ENCODE measurements at regions not wholly inside any gene's neighbourhood (a gene's known extent, or its start where the extent isn't known, plus 50 kb on each side); places are given as distances from the start of the nearest gene placed in this dataset.
A peak's percentile ranks its signal among the peaks of the same experiment; 100 is the strongest.

GRCh38 chr12:100717733-100718067, 76.9 kb upstream of the ANO4 start:
- no peak overlapping the region for H3K4me3 Mint-ChIP-seq

GRCh38 chr12:100718187-100718586, 76.4 kb upstream of the ANO4 start:
- DNase-seq (ENCODE audit: low spot score) (no peak), ATAC-seq (no peak)
- peaks cover 38 to 42% of the 10 kb centered on the region in 2 donors for H3K27me3 Mint-ChIP-seq
- no peak overlapping the region for H3K27ac Mint-ChIP-seq
- H3K4me3 Mint-ChIP-seq = no peak overlapping the region
- no peaks in the 10 kb centered on the region for H3K4me1 Mint-ChIP-seq (ENCODE audit: low read depth in 2 of 2)
- no peaks in the 10 kb centered on the region for H3K36me3 Mint-ChIP-seq
- H3K9me3 Mint-ChIP-seq = peaks cover 4% of the 10 kb centered on the region

More at GRCh38 chr12:100717733-100718067, 76.9 kb upstream of the ANO4 start:
- H3K9me3 Mint-ChIP-seq = peaks cover 4% of the 10 kb centered on the region
- H3K4me1 Mint-ChIP-seq (ENCODE audit: low read depth in 2 of 2) = no peaks in the 10 kb centered on the region
- H3K36me3 Mint-ChIP-seq = no peaks in the 10 kb centered on the region
- DNase-seq (ENCODE audit: low spot score) = no peak
- peaks cover 38 to 42% of the 10 kb centered on the region in 2 donors for H3K27me3 Mint-ChIP-seq
- no peak for ATAC-seq
- H3K27ac Mint-ChIP-seq = no peak overlapping the region

- H3K9me3 Mint-ChIP-seq = peaks cover 4% of the 10 kb centered on the region
- H3K4me1 Mint-ChIP-seq (ENCODE audit: low read depth in 2 of 2) = no peaks in the 10 kb centered on the region
- no peak overlapping the region for H3K4me3 Mint-ChIP-seq
- no peaks in the 10 kb centered on the region for H3K36me3 Mint-ChIP-seq
- ATAC-seq = no peak
- DNase-seq (ENCODE audit: low spot score) = no peak
- H3K27me3 Mint-ChIP-seq = peaks cover 35 to 38% of the 10 kb centered on the region in 2 donors
- H3K27ac Mint-ChIP-seq = no peak overlapping the region
Measured at GRCh38 chr12:100720016-100720654, 74.4 kb upstream of the ANO4 start.

- ATAC-seq (no peak), DNase-seq (ENCODE audit: low spot score) (no peak)
- no peaks in the 10 kb centered on the region for H3K4me1 Mint-ChIP-seq (ENCODE audit: low read depth in 2 of 2)
- no peaks in the 10 kb centered on the region for H3K36me3 Mint-ChIP-seq
- no peak overlapping the region for H3K4me3 Mint-ChIP-seq
- H3K9me3 Mint-ChIP-seq = peaks cover 4% of the 10 kb centered on the region
- H3K27me3 Mint-ChIP-seq = peaks cover 31 to 34% of the 10 kb centered on the region in 2 donors
- no peak overlapping the region for H3K27ac Mint-ChIP-seq
Measured at GRCh38 chr12:100721169-100721568, 73.4 kb upstream of the ANO4 start.

- H3K27ac Mint-ChIP-seq = no peak overlapping the region
- no peak for DNase-seq (ENCODE audit: low spot score)
- no peak for ATAC-seq
- H3K36me3 Mint-ChIP-seq = no peaks in the 10 kb centered on the region
- peaks cover 18 to 21% of the 10 kb centered on the region in 2 donors for H3K27me3 Mint-ChIP-seq
- H3K4me3 Mint-ChIP-seq = no peak overlapping the region
- peaks cover 4% of the 10 kb centered on the region for H3K9me3 Mint-ChIP-seq
- H3K4me1 Mint-ChIP-seq (ENCODE audit: low read depth in 2 of 2) = no peaks in the 10 kb centered on the region
Measured at GRCh38 chr12:100724071-100724470, 70.5 kb upstream of the ANO4 start.

- Mint-ChIP-seq H3K9me3 (no peaks in the 10 kb centered on the region), H3K4me1 (ENCODE audit: low read depth in 2 of 2) (no peaks in the 10 kb centered on the region), H3K27ac (no peak overlapping the region), H3K27me3 (peaks cover 12 to 32% of the 10 kb centered on the region in 2 donors), H3K4me3 (no peak overlapping the region), H3K36me3 (no peaks in the 10 kb centered on the region)
- DNase-seq (ENCODE audit: low spot score) (no peak), ATAC-seq (no peak)
Measured at GRCh38 chr12:100733817-100734593, 60.6 kb upstream of the ANO4 start.

- Mint-ChIP-seq H3K36me3 (no peaks in the 10 kb centered on the region), H3K4me3 (no peak overlapping the region), H3K27me3 (peaks cover 12 to 26% of the 10 kb centered on the region in 2 donors), H3K4me1 (ENCODE audit: low read depth in 2 of 2) (no peaks in the 10 kb centered on the region), H3K27ac (no peak overlapping the region), H3K9me3 (no peaks in the 10 kb centered on the region)
- ATAC-seq = peak in 1 of 2 donors; percentile 28
- no peak for DNase-seq (ENCODE audit: low spot score)
Measured at GRCh38 chr12:100737168-100737567, 57.4 kb upstream of the ANO4 start.

GRCh38 chr12:100738086-100738485, 56.5 kb upstream of the ANO4 start:
- Mint-ChIP-seq H3K27ac (no peak overlapping the region), H3K36me3 (no peaks in the 10 kb centered on the region), H3K9me3 (no peaks in the 10 kb centered on the region), H3K4me3 (no peak overlapping the region), H3K4me1 (ENCODE audit: low read depth in 2 of 2) (no peaks in the 10 kb centered on the region), H3K27me3 (peaks cover 9 to 17% of the 10 kb centered on the region in 2 donors)
- DNase-seq (ENCODE audit: low spot score) (no peak), ATAC-seq (no peak)

GRCh38 chr12:100741084-100741711, 53.4 kb upstream of the ANO4 start:
- Mint-ChIP-seq H3K4me3 (no peak overlapping the region), H3K4me1 (ENCODE audit: low read depth in 2 of 2) (no peaks in the 10 kb centered on the region), H3K9me3 (no peaks in the 10 kb centered on the region), H3K27me3 (no peaks in the 10 kb centered on the region), H3K27ac (no peak overlapping the region), H3K36me3 (no peaks in the 10 kb centered on the region)
- ATAC-seq (no peak), DNase-seq (ENCODE audit: low spot score) (no peak)

- no peaks in the 10 kb centered on the region for H3K27me3 Mint-ChIP-seq
- no peaks in the 10 kb centered on the region for H3K4me1 Mint-ChIP-seq (ENCODE audit: low read depth in 2 of 2)
- H3K9me3 Mint-ChIP-seq = no peaks in the 10 kb centered on the region
- no peaks in the 10 kb centered on the region for H3K36me3 Mint-ChIP-seq
- no peak for DNase-seq (ENCODE audit: low spot score)
- ATAC-seq = no peak
- no peak overlapping the region for H3K27ac Mint-ChIP-seq
- no peak overlapping the region for H3K4me3 Mint-ChIP-seq
Measured at GRCh38 chr12:100743060-100743459, 51.5 kb upstream of the ANO4 start.
